ENCODE measurements at regions not wholly inside any gene's neighbourhood (a gene's known extent, or its start where the extent isn't known, plus 50 kb on each side); places are given as distances from the start of the nearest gene placed in this dataset.
"Not testable (repeated sequence)": the region's sequence is repeated elsewhere in the genome, so short reads cannot be mapped to it uniquely, and the experiment has no call there.

GRCh38 chr7:56348311-56348710 is 232.1 kb upstream of the NUPR2 start:
- not testable (repeated sequence) for TF ChIP-seq CTCF (conservative IDR thresholded peaks at IDR 0.05; ENCODE audit: low read depth, low read length); EZH2 (IDR thresholded peaks at IDR 0.05; ENCODE audit: borderline replicate concordance, low read depth, low read length, poor library complexity, severe bottlenecking)

Data from A673 (cell line).